IMR-90 (cell line): ENCODE measurements at regions not wholly inside any gene's neighbourhood (a gene's known extent, or its start where the extent isn't known, plus 50 kb on each side); places are given as distances from the start of the nearest gene placed in this dataset.

Experiments
- FOS ChIP-seq: fragments of 150-350 bp; IDR thresholded peaks from 2 replicates; pipeline ENCODE4 v1.6.1; 2016; ENCODE audit warnings: low read depth, low read length
- MXI1 ChIP-seq: IDR thresholded peaks from 2 replicates; pipeline ENCODE4 v1.6.1; 2012; ENCODE audit warnings: low read depth, mild to moderate bottlenecking, low read length, moderate library complexity, borderline replicate concordance
- POLR2A ChIP-seq: IDR thresholded peaks from 2 replicates; pipeline ENCODE4 v1.6.1; 2012; ENCODE audit warnings: mild to moderate bottlenecking, low read depth, low read length
- RCOR1 ChIP-seq: IDR thresholded peaks from 2 replicates; pipeline ENCODE4 v1.6.1; 2012; ENCODE audit warnings: mild to moderate bottlenecking, low read length, improper control_type of control experiment; ENCODE audit not compliant: insufficient replicate concordance
- TF ChIP-seq, protein P1 (sequence below): conservative IDR thresholded peaks from 2 replicates; pipeline ENCODE4 v1.5.1; 2012; ENCODE audit warnings: mild to moderate bottlenecking, low read depth, low read length, improper control_type of control experiment

DNA sequence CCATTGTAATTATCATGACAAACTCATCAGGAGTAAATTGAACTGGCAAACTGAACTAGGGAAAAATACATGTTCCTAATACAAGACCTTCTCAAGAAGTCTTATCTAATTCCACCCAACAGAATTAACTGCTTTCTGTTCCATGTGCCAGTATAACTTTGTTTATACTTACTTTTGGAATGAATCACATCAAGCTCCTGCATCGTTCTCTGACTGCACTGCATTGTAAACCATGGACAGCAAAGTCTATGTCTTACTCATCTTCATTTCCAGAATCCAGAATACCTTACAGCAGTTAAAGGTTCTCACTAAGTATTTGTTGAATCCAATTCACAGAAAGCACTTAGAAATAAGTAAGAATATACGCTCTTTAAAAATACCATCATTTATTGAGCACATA lies 102.8 kb downstream of the PLK2 start:
- TF ChIP-seq, protein P1, sequence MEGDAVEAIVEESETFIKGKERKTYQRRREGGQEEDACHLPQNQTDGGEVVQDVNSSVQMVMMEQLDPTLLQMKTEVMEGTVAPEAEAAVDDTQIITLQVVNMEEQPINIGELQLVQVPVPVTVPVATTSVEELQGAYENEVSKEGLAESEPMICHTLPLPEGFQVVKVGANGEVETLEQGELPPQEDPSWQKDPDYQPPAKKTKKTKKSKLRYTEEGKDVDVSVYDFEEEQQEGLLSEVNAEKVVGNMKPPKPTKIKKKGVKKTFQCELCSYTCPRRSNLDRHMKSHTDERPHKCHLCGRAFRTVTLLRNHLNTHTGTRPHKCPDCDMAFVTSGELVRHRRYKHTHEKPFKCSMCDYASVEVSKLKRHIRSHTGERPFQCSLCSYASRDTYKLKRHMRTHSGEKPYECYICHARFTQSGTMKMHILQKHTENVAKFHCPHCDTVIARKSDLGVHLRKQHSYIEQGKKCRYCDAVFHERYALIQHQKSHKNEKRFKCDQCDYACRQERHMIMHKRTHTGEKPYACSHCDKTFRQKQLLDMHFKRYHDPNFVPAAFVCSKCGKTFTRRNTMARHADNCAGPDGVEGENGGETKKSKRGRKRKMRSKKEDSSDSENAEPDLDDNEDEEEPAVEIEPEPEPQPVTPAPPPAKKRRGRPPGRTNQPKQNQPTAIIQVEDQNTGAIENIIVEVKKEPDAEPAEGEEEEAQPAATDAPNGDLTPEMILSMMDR: no peak
- TF ChIP-seq RCOR1 (no peak), FOS (peak; percentile 32; the same call in 1 of the 2 replicates), POLR2A (no peak), MXI1 (no peak)
